ENCODE measurements at regions not wholly inside any gene's neighbourhood (a gene's known extent, or its start where the extent isn't known, plus 50 kb on each side); places are given as distances from the start of the nearest gene placed in this dataset. TPM values are rescaled to one million over a fixed set of nuclear protein-coding genes. Genes with fewer than 3 reads are reported as not detected.

DNA sequence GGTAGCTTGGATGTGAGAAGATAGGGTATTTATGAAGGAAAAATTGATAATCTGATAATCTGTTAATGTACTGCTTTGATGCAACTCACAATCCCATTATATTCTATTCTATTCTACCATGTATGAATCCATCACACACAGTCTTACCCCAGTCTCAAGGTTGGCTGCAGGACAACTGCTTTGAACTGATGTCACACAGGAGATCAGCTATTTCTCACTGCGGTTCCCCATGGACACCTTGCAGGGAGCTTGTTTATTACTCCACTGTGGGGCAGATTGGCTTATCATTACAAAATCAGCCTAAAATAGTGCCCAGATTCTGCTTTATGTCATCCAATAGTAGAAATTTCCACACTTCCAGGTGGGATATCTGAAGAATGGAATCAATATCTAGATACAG lies 61.0 kb upstream of the HS3ST5 start:
- Histone ChIP-seq H3K79me2 (ENCODE audit: insufficient read depth, low read length) (no peaks in the 10 kb centered on the region), H3K27ac (ENCODE audit: low read depth in 1 of 2, low read length in 2 of 2) (no peak overlapping the region), H4K20me1 (ENCODE audit: insufficient read depth, low read length) (no peaks in the 10 kb centered on the region), H3K4me3 (replicated peaks in 1 of 3; ENCODE audit: low read depth in 2 of 3, low read length in 3 of 3) (no peak overlapping the region), H2AFZ (ENCODE audit: insufficient read depth, low read depth, low read length, poor library complexity, severe bottlenecking) (no peak overlapping the region), H3K4me2 (replicated peaks; ENCODE audit: extremely low read depth, low read length, poor library complexity, severe bottlenecking) (no peak overlapping the region), H3K9ac (ENCODE audit: insufficient read depth, low read length, poor library complexity, severe bottlenecking) (no peak overlapping the region), H3K36me3 (replicated peaks in 1 of 2; ENCODE audit: control insufficient read depth in 1 of 2, insufficient read depth in 2 of 2, low read length in 2 of 2) (no peaks in the 10 kb centered on the region), H3K9me3 (replicated peaks in 1 of 2; ENCODE audit: control insufficient read depth in 1 of 2, insufficient read depth in 1 of 2, low read length in 2 of 2) (no peaks in the 10 kb centered on the region), H3K4me1 (ENCODE audit: control insufficient read depth in 1 of 2, insufficient read depth in 2 of 2, low read length in 2 of 2) (no peaks in the 10 kb centered on the region), H3K27me3 (ENCODE audit: control insufficient read depth in 2 of 2, insufficient read depth in 2 of 2, low read length in 2 of 2) (no peaks in the 10 kb centered on the region)
- Mint-ChIP-seq H3K4me3 (no peak overlapping the region), H3K9me3 (peaks cover 0 to 2% (median 0%) of the 10 kb centered on the region in 7 donors), H3K4me1 (no peaks in the 10 kb centered on the region), H3K36me3 (no peaks in the 10 kb centered on the region), H3K27ac (no peak overlapping the region), H3K27me3 (ENCODE audit: low read depth in 3 of 3) (peaks cover 0 to 2% (median 1%) of the 10 kb centered on the region in 3 donors)
- intact Hi-C loops (cut with micrococcal nuclease) = no loop called here
- no peak for DNase-seq
- TF ChIP-seq, protein P1, sequence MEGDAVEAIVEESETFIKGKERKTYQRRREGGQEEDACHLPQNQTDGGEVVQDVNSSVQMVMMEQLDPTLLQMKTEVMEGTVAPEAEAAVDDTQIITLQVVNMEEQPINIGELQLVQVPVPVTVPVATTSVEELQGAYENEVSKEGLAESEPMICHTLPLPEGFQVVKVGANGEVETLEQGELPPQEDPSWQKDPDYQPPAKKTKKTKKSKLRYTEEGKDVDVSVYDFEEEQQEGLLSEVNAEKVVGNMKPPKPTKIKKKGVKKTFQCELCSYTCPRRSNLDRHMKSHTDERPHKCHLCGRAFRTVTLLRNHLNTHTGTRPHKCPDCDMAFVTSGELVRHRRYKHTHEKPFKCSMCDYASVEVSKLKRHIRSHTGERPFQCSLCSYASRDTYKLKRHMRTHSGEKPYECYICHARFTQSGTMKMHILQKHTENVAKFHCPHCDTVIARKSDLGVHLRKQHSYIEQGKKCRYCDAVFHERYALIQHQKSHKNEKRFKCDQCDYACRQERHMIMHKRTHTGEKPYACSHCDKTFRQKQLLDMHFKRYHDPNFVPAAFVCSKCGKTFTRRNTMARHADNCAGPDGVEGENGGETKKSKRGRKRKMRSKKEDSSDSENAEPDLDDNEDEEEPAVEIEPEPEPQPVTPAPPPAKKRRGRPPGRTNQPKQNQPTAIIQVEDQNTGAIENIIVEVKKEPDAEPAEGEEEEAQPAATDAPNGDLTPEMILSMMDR (IDR thresholded peaks at IDR 0.05) = no peak
- WGBS (ENCODE audit: insufficient coverage) = no CpG with 5 or more reads among the region's 1 CpG

DNA sequence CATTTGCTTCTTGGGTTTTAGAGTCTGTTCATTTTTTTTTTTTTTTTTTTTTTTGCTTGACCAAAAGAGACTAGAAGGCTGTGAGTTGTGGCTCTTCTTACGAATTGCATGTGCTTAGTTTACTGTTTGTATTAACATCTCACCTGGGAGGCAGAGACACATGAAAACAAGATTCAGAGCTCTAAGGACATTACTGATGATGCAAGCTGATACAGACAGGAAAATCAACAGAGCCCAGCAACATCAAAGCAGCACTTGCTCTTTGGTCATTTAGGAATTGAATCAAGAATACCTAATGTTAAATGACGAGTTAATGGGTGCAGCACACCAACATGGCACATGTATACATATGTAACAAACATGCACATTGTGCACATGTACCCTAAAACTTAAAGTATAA lies 55.7 kb upstream of the HS3ST5 start:
- H3K9me3 ChIP-seq (replicated peaks in 1 of 2; ENCODE audit: control insufficient read depth in 1 of 2, insufficient read depth in 1 of 2, low read length in 2 of 2) = no peaks in the 10 kb centered on the region
- no peak for DNase-seq
- no peaks in the 10 kb centered on the region for H3K79me2 ChIP-seq (ENCODE audit: insufficient read depth, low read length)
- H3K27me3 ChIP-seq (ENCODE audit: control insufficient read depth in 2 of 2, insufficient read depth in 2 of 2, low read length in 2 of 2) = no peaks in the 10 kb centered on the region
- TF ChIP-seq, protein P1 (IDR thresholded peaks at IDR 0.05) = no peak
- no peak overlapping the region for H3K27ac ChIP-seq (ENCODE audit: low read depth in 1 of 2, low read length in 2 of 2)
- intact Hi-C loops (cut with micrococcal nuclease) = no loop called here
- WGBS (ENCODE audit: insufficient coverage) = no CpG with 5 or more reads among the region's 2 CpGs
- H3K27ac Mint-ChIP-seq = no peak overlapping the region
- H3K36me3 ChIP-seq (replicated peaks in 1 of 2; ENCODE audit: control insufficient read depth in 1 of 2, insufficient read depth in 2 of 2, low read length in 2 of 2) = no peaks in the 10 kb centered on the region
- H3K4me2 ChIP-seq (replicated peaks; ENCODE audit: extremely low read depth, low read length, poor library complexity, severe bottlenecking) = no peak overlapping the region
- no peaks in the 10 kb centered on the region for H4K20me1 ChIP-seq (ENCODE audit: insufficient read depth, low read length)
- no peaks in the 10 kb centered on the region for H3K4me1 ChIP-seq (ENCODE audit: control insufficient read depth in 1 of 2, insufficient read depth in 2 of 2, low read length in 2 of 2)
- peaks cover 0 to 3% (median 0%) of the 10 kb centered on the region in 7 donors for H3K9me3 Mint-ChIP-seq
- peaks cover 0 to 1% (median 0%) of the 10 kb centered on the region in 3 donors for H3K27me3 Mint-ChIP-seq (ENCODE audit: low read depth in 3 of 3)
- H2AFZ ChIP-seq (ENCODE audit: insufficient read depth, low read depth, low read length, poor library complexity, severe bottlenecking) = no peak overlapping the region
- no peaks in the 10 kb centered on the region for H3K4me1 Mint-ChIP-seq
- H3K4me3 ChIP-seq (replicated peaks in 1 of 3; ENCODE audit: low read depth in 2 of 3, low read length in 3 of 3) = no peak overlapping the region
- H3K4me3 Mint-ChIP-seq = no peak overlapping the region
- H3K9ac ChIP-seq (ENCODE audit: insufficient read depth, low read length, poor library complexity, severe bottlenecking) = no peak overlapping the region
- H3K36me3 Mint-ChIP-seq = no peaks in the 10 kb centered on the region

Small RNA genes in the stretch of these regions (small RNA-seq; reads per million reads assigned to genes)
- gene AL606845.1 (ENCODE audit: insufficient read length, low read depth) (not detected), gene RNU6-475P (ENCODE audit: insufficient read length, low read depth) (not detected)
